ENCODE measurements at regions not wholly inside any gene's neighbourhood (a gene's known extent, or its start where the extent isn't known, plus 50 kb on each side); places are given as distances from the start of the nearest gene placed in this dataset.

- H3K27ac ChIP-seq = peak overlapping the region; percentile 85
Measured at GRCh38 chr2:64359171-64359891, 94.6 kb upstream of the LGALSL start.

GRCh38 chr2:64359892-64360657 is 93.9 kb upstream of the LGALSL start:
- DNase-seq (ENCODE audit: low read depth, low spot score) = peak; percentile 93
- peak overlapping the region; percentile 85 for H3K27ac ChIP-seq

More at GRCh38 chr2:64359171-64359891, 94.6 kb upstream of the LGALSL start:
- no peak for DNase-seq (ENCODE audit: low read depth, low spot score)

- H3K27ac ChIP-seq = peak overlapping the region; percentile 81
- DNase-seq (ENCODE audit: low read depth, low spot score) = no peak
Measured at GRCh38 chr2:64361151-64361938, 92.6 kb upstream of the LGALSL start.

- DNase-seq (ENCODE audit: low read depth, low spot score) = peak; percentile 99
- H3K27ac ChIP-seq = peak overlapping the region; percentile 81
Measured at GRCh38 chr2:64362562-64363026, 91.4 kb upstream of the LGALSL start.

GRCh38 chr2:64363140-64363539 is 90.8 kb upstream of the LGALSL start:
- no peak for DNase-seq (ENCODE audit: low read depth, low spot score)
- peak overlapping the region; percentile 81 for H3K27ac ChIP-seq

- DNase-seq (ENCODE audit: low read depth, low spot score) = no peak
- peak overlapping the region; percentile 81 for H3K27ac ChIP-seq
Measured at GRCh38 chr2:64363848-64364247, 90.1 kb upstream of the LGALSL start.

GRCh38 chr2:64367444-64368232 is 86.3 kb upstream of the LGALSL start:
- no peak for DNase-seq (ENCODE audit: low read depth, low spot score)

GRCh38 chr2:64369706-64370105 is 84.3 kb upstream of the LGALSL start:
- H3K27ac ChIP-seq = no peak overlapping the region
- no peak for DNase-seq (ENCODE audit: low read depth, low spot score)

More at GRCh38 chr2:64367444-64368232, 86.3 kb upstream of the LGALSL start:
- H3K27ac ChIP-seq = no peak overlapping the region

GRCh38 chr2:64371727-64372126 is 82.2 kb upstream of the LGALSL start:
- DNase-seq (ENCODE audit: low read depth, low spot score) = peak; percentile 90
- peak overlapping the region; percentile 64 for H3K27ac ChIP-seq

GRCh38 chr2:64374686-64375085 is 79.3 kb upstream of the LGALSL start:
- no peak overlapping the region for H3K27ac ChIP-seq
- no peak for DNase-seq (ENCODE audit: low read depth, low spot score)

GRCh38 chr2:64376926-64377325 is 77.0 kb upstream of the LGALSL start:
- no peak overlapping the region for H3K27ac ChIP-seq
- DNase-seq (ENCODE audit: low read depth, low spot score) = no peak

GRCh38 chr2:64379186-64379585 is 74.8 kb upstream of the LGALSL start:
- no peak for DNase-seq (ENCODE audit: low read depth, low spot score)
- no peak overlapping the region for H3K27ac ChIP-seq

- DNase-seq (ENCODE audit: low read depth, low spot score) = no peak
- no peak overlapping the region for H3K27ac ChIP-seq
Measured at GRCh38 chr2:64380853-64381527, 73.0 kb upstream of the LGALSL start.

- DNase-seq (ENCODE audit: low read depth, low spot score) = no peak
- H3K27ac ChIP-seq = no peak overlapping the region
Measured at GRCh38 chr2:64383016-64383591, 70.9 kb upstream of the LGALSL start.

GRCh38 chr2:64383881-64384280 is 70.1 kb upstream of the LGALSL start:
- no peak overlapping the region for H3K27ac ChIP-seq
- no peak for DNase-seq (ENCODE audit: low read depth, low spot score)

- DNase-seq (ENCODE audit: low read depth, low spot score) = no peak
- H3K27ac ChIP-seq = no peak overlapping the region
Measured at GRCh38 chr2:64386676-64387075, 67.3 kb upstream of the LGALSL start.

- no peak for DNase-seq (ENCODE audit: low read depth, low spot score)
- no peak overlapping the region for H3K27ac ChIP-seq
Measured at GRCh38 chr2:64390586-64390985, 63.4 kb upstream of the LGALSL start.

GRCh38 chr2:64391424-64391823 is 62.5 kb upstream of the LGALSL start:
- no peak for DNase-seq (ENCODE audit: low read depth, low spot score)
- no peak overlapping the region for H3K27ac ChIP-seq

GRCh38 chr2:64391940-64392339 is 62.0 kb upstream of the LGALSL start:
- no peak overlapping the region for H3K27ac ChIP-seq
- no peak for DNase-seq (ENCODE audit: low read depth, low spot score)
